Pancreas (tissue), 10 donors: ENCODE measurements at regions not wholly inside any gene's neighbourhood (a gene's known extent, or its start where the extent isn't known, plus 50 kb on each side); places are given as distances from the start of the nearest gene placed in this dataset.
"Not testable (repeated sequence)": the region's sequence is repeated elsewhere in the genome, so short reads cannot be mapped to it uniquely, and the experiment has no call there.

ENCODE experiments used
- ATAC-seq, 4 donors: fragments of 200-7000 bp; cut with Tn5 transposase; one replicate each; pipeline versions ENCODE4 v1.8.0 to v1.9.1; 2020; ENCODE audit warnings: mild to moderate bottlenecking in 4 of 4, moderate library complexity in 4 of 4
- DNase-seq, 6 donors: peaks; one replicate each; pipeline ENCODE4 v3.0.0-alpha.2; 2020
- FAIRE-seq: peaks from 2 replicates; lab custom pipeline; 2012; peaks lifted over from hg19 to GRCh38; lab: Jason Lieb, UNC
- H3K27ac ChIP-seq, 4 donors: fragments of 200-600 bp; sonication (generic); 1 replicate in 3 of 4; 2 replicates in 1 of 4; pipeline versions ENCODE4 v1.5.0 to v1.8.0; 2020
- H3K27me3 ChIP-seq, 4 donors: fragments of 200-600 bp; one replicate each; pipeline ENCODE4 v1.8.0; 2021
- H3K36me3 ChIP-seq, 3 donors: fragments of 200-600 bp; sonication (generic) in 1 of 3; one replicate each; pipeline versions ENCODE4 v1.5.0 to v1.8.0; 2020 to 2021
- H3K4me1 ChIP-seq, 3 donors: fragments of 200-600 bp; one replicate each; pipeline ENCODE4 v1.8.0; 2021
- H3K4me3 ChIP-seq, 4 donors: fragments of 200-600 bp; sonication (generic) in 2 of 4; one replicate each; pipeline versions ENCODE4 v1.5.0 to v1.8.0; 2020 to 2021
- H3K9me3 ChIP-seq, 4 donors: fragments of 200-600 bp; one replicate each; pipeline ENCODE4 v1.8.0; 2021
- WGBS, 2 donors: extraction: QIAGEN DNeasy Blood & Tissue Kit; methylation state at CpG; one replicate each; pipeline ENCODE4 v1.1.7; 2013; 5-methylcytosine and 5-hydroxymethylcytosine counted together
- intact Hi-C, 3 donors: fragments of 100-400 bp; cut with DNase I; formaldehyde crosslinking; loops; one replicate each; pipeline versions ENCODE4 v1.11.1 to v1.14.2; 2022
- donor health status: healthy with polysubstance abuse.
- donor health status: DM: no; HTN: no; CAD: no; lungs with moderate emphysema.
- donor health status: DM: no; HTN: no; CAD: no.
- donor health status: control.
- donor health status: control.
- donor health status: Bipolar disorder and iron deficiency.
- donor health status: DM: yes; HTN: yes; CAD: no.
- donor health status: DM: no; HTN: no; CAD: no.
- donor health status: DM: no; HTN: no; CAD: no.
- donor health status: DM: yes; HTN: yes; CAD: no.

GRCh38 chr2:89876445-89876844 is 1185.0 kb downstream of the RPIA start:
- H3K9me3 ChIP-seq, ATAC-seq, H3K36me3 ChIP-seq, H3K27me3 ChIP-seq, H3K27ac ChIP-seq, DNase-seq, H3K4me1 ChIP-seq, FAIRE-seq, intact Hi-C loops, H3K4me3 ChIP-seq: not testable (repeated sequence)
- no CpG with 5 or more reads among the region's 1 CpG for WGBS, 2 donors

DNA sequence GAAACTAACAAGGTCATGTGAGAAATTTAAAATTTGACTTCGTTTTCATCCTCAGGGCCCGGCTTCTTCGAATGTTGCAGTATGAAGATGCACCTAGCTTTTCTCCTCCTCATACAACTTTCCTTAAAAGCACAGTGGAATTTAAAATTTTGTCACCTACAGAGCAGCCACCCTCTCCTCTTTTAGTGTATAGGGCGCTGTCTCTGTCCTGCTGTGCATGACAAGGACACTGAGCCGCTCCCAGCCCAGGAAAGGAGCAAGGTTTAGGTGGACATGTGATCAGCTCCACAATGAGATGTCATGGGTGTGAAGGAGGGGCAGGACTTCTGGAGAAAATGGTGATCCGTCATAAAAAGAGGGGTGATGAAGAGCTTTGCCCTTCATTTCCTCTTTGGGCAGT is 1185.4 kb downstream of the RPIA start:
- H3K9me3 ChIP-seq, H3K4me1 ChIP-seq, H3K36me3 ChIP-seq, FAIRE-seq, H3K27ac ChIP-seq, DNase-seq, intact Hi-C loops, H3K4me3 ChIP-seq, ATAC-seq, H3K27me3 ChIP-seq: not testable (repeated sequence)
- WGBS, 2 donors, result 61 to 62% methylated on average over 5 to 6 of the region's 6 CpGs

DNA sequence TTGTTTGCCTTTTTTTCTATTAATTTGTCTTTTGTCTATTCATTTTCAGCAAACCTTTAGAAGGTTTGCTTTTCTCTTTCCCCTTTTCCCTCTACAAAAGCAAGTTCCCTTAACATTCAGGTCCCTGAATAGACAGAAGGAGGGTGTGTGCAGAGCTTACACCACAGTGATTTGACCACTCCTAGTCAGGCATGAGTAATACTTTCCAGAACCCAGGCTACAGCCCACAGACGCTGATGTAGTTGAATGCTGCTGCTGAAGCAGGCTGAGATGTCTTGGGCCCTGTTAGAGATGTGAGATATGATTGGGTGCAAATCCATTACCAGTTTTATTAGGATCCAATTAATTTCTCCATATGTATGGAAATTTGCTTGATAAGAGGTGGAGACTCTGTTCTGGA is 1191.4 kb downstream of the RPIA start:
- H3K9me3 ChIP-seq, ATAC-seq, FAIRE-seq: not testable (repeated sequence)

GRCh38 chr2:89883624-89884023 is 1192.2 kb downstream of the RPIA start:
- not testable (repeated sequence) for ATAC-seq

More for the DNA sequence above, 1191.4 kb downstream of the RPIA start:
- DNase-seq, H3K27ac ChIP-seq, H3K36me3 ChIP-seq, H3K4me1 ChIP-seq, intact Hi-C loops, H3K27me3 ChIP-seq, H3K4me3 ChIP-seq: not testable (repeated sequence)
- WGBS, 2 donors, result 21 to 50% methylated on average over 1 of the region's 1 CpG

DNA sequence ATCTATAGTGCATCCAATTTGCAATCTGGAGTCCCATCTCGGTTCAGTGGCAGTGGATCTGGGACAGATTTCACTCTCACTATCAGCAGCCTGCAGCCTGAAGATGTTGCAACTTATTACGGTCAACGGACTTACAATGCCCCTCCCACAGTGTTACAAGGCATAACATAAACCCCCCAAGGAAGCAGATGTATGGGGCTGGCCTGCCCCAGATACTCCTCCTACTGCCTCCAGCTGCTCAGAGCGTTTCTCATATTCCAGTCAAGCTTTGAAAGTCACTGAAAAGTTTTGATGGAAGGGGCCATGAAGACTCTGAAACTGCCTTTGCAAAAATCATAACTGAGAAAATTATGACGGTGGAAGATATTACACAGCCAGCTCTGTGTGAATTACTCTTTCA is 1193.6 kb downstream of the RPIA start:
- H3K4me3 ChIP-seq, H3K27me3 ChIP-seq, H3K4me1 ChIP-seq, H3K27ac ChIP-seq, intact Hi-C loops, FAIRE-seq, H3K9me3 ChIP-seq, H3K36me3 ChIP-seq, ATAC-seq, DNase-seq: not testable (repeated sequence)
- 22 to 25% methylated on average over 1 of the region's 5 CpGs for whole genome bisulfite sequencing, 2 donors

More at GRCh38 chr2:89883624-89884023, 1192.2 kb downstream of the RPIA start:
- H3K4me1 ChIP-seq, H3K9me3 ChIP-seq, H3K27me3 ChIP-seq, intact Hi-C loops, DNase-seq, H3K4me3 ChIP-seq, FAIRE-seq, H3K27ac ChIP-seq, H3K36me3 ChIP-seq: not testable (repeated sequence)
- 13 to 45% methylated on average over 1 of the region's 2 CpGs for WGBS, 2 donors

- H3K9me3 ChIP-seq, H3K27ac ChIP-seq, DNase-seq, H3K4me3 ChIP-seq, H3K36me3 ChIP-seq, ATAC-seq, FAIRE-seq, H3K27me3 ChIP-seq, intact Hi-C loops, H3K4me1 ChIP-seq: not testable (repeated sequence)
- WGBS, 2 donors, result no CpG with 5 or more reads among the region's 4 CpGs
Measured at GRCh38 chr2:89888693-89889092, 1197.2 kb downstream of the RPIA start.

DNA sequence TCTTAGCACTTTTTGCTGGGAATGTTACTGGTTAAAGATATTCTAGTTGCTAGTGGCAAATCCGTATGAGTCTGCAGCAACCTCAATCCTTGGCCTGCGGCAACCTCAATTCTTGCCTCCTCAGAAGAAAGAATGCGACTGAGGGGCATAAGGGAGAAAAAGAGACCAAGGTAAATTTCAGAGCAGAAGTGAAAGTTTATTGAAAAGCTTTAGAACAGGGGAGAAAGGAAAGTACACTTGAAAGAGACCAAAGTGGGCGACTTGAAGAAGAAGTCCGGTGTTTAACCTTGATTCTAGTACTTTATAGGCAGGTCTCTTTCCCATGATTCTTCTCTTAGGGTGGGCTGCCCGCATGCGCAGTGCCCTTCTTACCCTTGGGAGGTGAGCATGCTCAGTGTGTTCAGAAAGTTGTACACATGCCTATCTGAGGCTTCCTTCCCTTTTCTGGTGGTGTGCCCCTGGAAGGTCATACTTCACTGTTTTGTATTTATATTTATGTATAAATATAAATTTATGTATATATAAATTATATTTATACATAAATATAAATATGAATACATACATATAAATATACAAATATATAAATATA is 1198.8 kb downstream of the RPIA start:
- H3K27ac ChIP-seq, H3K36me3 ChIP-seq, H3K27me3 ChIP-seq, intact Hi-C loops, H3K4me3 ChIP-seq, DNase-seq, ATAC-seq, H3K9me3 ChIP-seq, H3K4me1 ChIP-seq: not testable (repeated sequence)
- no CpG with 5 or more reads among the region's 7 CpGs for WGBS, 2 donors
- peak; percentile 73 for FAIRE-seq

GRCh38 chr2:89894988-89895387 is 1203.5 kb downstream of the RPIA start:
- H3K9me3 ChIP-seq, H3K4me3 ChIP-seq, H3K27me3 ChIP-seq, FAIRE-seq, H3K4me1 ChIP-seq, ATAC-seq, intact Hi-C loops, DNase-seq, H3K27ac ChIP-seq, H3K36me3 ChIP-seq: not testable (repeated sequence)
- WGBS, 2 donors, result no CpG with 5 or more reads among the region's 4 CpGs

GRCh38 chr2:89895629-89896028 is 1204.2 kb downstream of the RPIA start:
- FAIRE-seq, DNase-seq, intact Hi-C loops, H3K9me3 ChIP-seq, H3K36me3 ChIP-seq, H3K27ac ChIP-seq, H3K4me3 ChIP-seq, H3K4me1 ChIP-seq, H3K27me3 ChIP-seq, ATAC-seq: not testable (repeated sequence)
- WGBS, 2 donors, result no CpG with 5 or more reads among the region's 6 CpGs

DNA sequence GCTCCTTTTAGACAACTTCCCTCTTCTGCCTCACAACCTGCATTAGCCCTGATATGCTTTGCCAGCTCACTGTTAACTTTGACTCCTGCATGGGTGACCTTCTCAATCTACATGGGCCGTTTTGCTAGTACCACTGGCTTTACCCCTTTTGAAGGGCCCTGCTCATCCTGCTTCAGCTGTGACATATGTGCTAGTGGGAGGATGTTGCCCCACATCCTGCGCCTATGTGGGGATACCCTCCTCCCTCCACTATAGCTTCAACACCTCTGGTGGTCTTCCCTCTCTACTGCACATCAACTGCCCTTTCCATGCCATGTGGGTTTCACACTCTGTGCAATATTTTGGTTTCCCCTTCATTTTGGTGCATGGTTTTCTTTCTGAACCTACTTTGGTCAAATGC is 1235.5 kb downstream of the RPIA start:
- DNase-seq, H3K36me3 ChIP-seq, H3K9me3 ChIP-seq, ATAC-seq, H3K27me3 ChIP-seq, H3K4me3 ChIP-seq, FAIRE-seq, intact Hi-C loops, H3K4me1 ChIP-seq, H3K27ac ChIP-seq: not testable (repeated sequence)
- 40 to 46% methylated on average over 2 of the region's 2 CpGs for WGBS, 2 donors

GRCh38 chr2:89935436-89935835 is 1244.0 kb downstream of the RPIA start:
- ATAC-seq, H3K4me3 ChIP-seq, intact Hi-C loops, H3K36me3 ChIP-seq, FAIRE-seq, H3K27ac ChIP-seq, H3K4me1 ChIP-seq, H3K9me3 ChIP-seq, DNase-seq, H3K27me3 ChIP-seq: not testable (repeated sequence)
- 42 to 60% methylated on average over 2 of the region's 2 CpGs for WGBS, 2 donors

GRCh38 chr2:89936011-89936410 is 1244.5 kb downstream of the RPIA start:
- H3K9me3 ChIP-seq, ATAC-seq, H3K36me3 ChIP-seq, intact Hi-C loops, H3K27ac ChIP-seq, FAIRE-seq, DNase-seq, H3K27me3 ChIP-seq, H3K4me3 ChIP-seq, H3K4me1 ChIP-seq: not testable (repeated sequence)
- 41 to 50% methylated on average over 1 to 2 of the region's 2 CpGs for WGBS, 2 donors

GRCh38 chr2:89936559-89936958 is 1245.1 kb downstream of the RPIA start:
- H3K27me3 ChIP-seq, H3K4me3 ChIP-seq, H3K4me1 ChIP-seq, DNase-seq, H3K36me3 ChIP-seq, H3K9me3 ChIP-seq, ATAC-seq, FAIRE-seq, H3K27ac ChIP-seq, intact Hi-C loops: not testable (repeated sequence)
